Kasumi-1 (cell line): ENCODE measurements at regions not wholly inside any gene's neighbourhood (a gene's known extent, or its start where the extent isn't known, plus 50 kb on each side); places are given as distances from the start of the nearest gene placed in this dataset.
"Not testable (repeated sequence)": the region's sequence is repeated elsewhere in the genome, so short reads cannot be mapped to it uniquely, and the experiment has no call there.

Source experiments
- DNase-seq, 2 experiments: peaks; one replicate each; lab custom pipeline; 2025; lab: John Stamatoyannopoulos, UW

- no peak for DNase-seq
These were observed 572.0 kb upstream of the NR2F2 start for GRCh38 chr15:95758451-95758850.

GRCh38 chr15:95758851-95759250, 571.6 kb upstream of the NR2F2 start:
- no peak for DNase-seq

- no peak for DNase-seq
These were observed 570.0 kb upstream of the NR2F2 start for GRCh38 chr15:95760508-95760907.

- no peak for DNase-seq
These were observed 568.9 kb upstream of the NR2F2 start for GRCh38 chr15:95761501-95762165.

- DNase-seq = no peak
These were observed 567.1 kb upstream of the NR2F2 start for GRCh38 chr15:95763426-95763825.

- DNase-seq = no peak
These were observed 565.3 kb upstream of the NR2F2 start for GRCh38 chr15:95765161-95765560.

GRCh38 chr15:95770196-95770595, 560.3 kb upstream of the NR2F2 start:
- no peak for DNase-seq

GRCh38 chr15:95772982-95773381, 557.5 kb upstream of the NR2F2 start:
- no peak for DNase-seq

GRCh38 chr15:95784508-95784907, 546.0 kb upstream of the NR2F2 start:
- no peak for DNase-seq

GRCh38 chr15:95785276-95785675, 545.2 kb upstream of the NR2F2 start:
- not testable (repeated sequence) for DNase-seq

GRCh38 chr15:95793231-95793630, 537.3 kb upstream of the NR2F2 start:
- no peak for DNase-seq

GRCh38 chr15:95795386-95795785, 535.1 kb upstream of the NR2F2 start:
- no peak for DNase-seq

- no peak for DNase-seq
These were observed 531.0 kb upstream of the NR2F2 start for GRCh38 chr15:95799286-95800200.

GRCh38 chr15:95804484-95804883, 526.0 kb upstream of the NR2F2 start:
- DNase-seq = no peak

- no peak for DNase-seq
These were observed 518.0 kb upstream of the NR2F2 start for GRCh38 chr15:95812491-95812890.

- no peak for DNase-seq
These were observed 515.6 kb upstream of the NR2F2 start for GRCh38 chr15:95814908-95815307.

GRCh38 chr15:95816591-95816990, 513.9 kb upstream of the NR2F2 start:
- no peak for DNase-seq

- no peak for DNase-seq
These were observed 507.5 kb upstream of the NR2F2 start for GRCh38 chr15:95822961-95823360.

GRCh38 chr15:95825208-95825607, 505.3 kb upstream of the NR2F2 start:
- DNase-seq = no peak

GRCh38 chr15:95825671-95826411, 504.7 kb upstream of the NR2F2 start:
- DNase-seq = no peak

GRCh38 chr15:95826412-95827195, 503.9 kb upstream of the NR2F2 start:
- DNase-seq = no peak

- DNase-seq = no peak
These were observed 501.4 kb upstream of the NR2F2 start for GRCh38 chr15:95829062-95829461.
